ENCODE measurements at regions not wholly inside any gene's neighbourhood (a gene's known extent, or its start where the extent isn't known, plus 50 kb on each side); places are given as distances from the start of the nearest gene placed in this dataset.

- TF ChIP-seq CTCF (IDR thresholded peaks at IDR 0.05) (no peak), POLR2A (IDR thresholded peaks at IDR 0.05) (no peak), POLR2AphosphoS5 (IDR thresholded peaks at IDR 0.05) (no peak)
Measured at GRCh38 chr7:16270844-16271243, 150.5 kb downstream of the CRPPA start.

All from prostate gland (tissue), 2 donors.